HepG2 (cell line): ENCODE measurements at regions not wholly inside any gene's neighbourhood (a gene's known extent, or its start where the extent isn't known, plus 50 kb on each side); places are given as distances from the start of the nearest gene placed in this dataset.

Experiments used
- ETV6 ChIP-seq: sonication (generic); formaldehyde crosslinking; conservative IDR thresholded peaks from 2 replicates; pipeline ENCODE4 v1.4.0; 2020; ENCODE audit warnings: missing genetic modification reagents
- MEF2D ChIP-seq: sonication (generic); formaldehyde crosslinking; IDR thresholded peaks from 2 replicates; pipeline ENCODE4 v1.5.1; 2020; ENCODE audit warnings: mild to moderate bottlenecking, missing genetic modification reagents
- PRMT3 ChIP-seq: sonication (generic); formaldehyde crosslinking; IDR thresholded peaks from 2 replicates; pipeline ENCODE4 v1.8.1; 2022; ENCODE audit warnings: low read depth, mild to moderate bottlenecking, moderate library complexity, missing genetic modification reagents, borderline replicate concordance
- SATB2 ChIP-seq: sonication (generic); formaldehyde crosslinking; IDR thresholded peaks from 2 replicates; pipeline ENCODE4 v1.5.0; 2020; ENCODE audit warnings: missing genetic modification reagents
- TARDBP ChIP-seq: sonication (generic); formaldehyde crosslinking; IDR thresholded peaks from 2 replicates; pipeline ENCODE4 v1.8.0; 2022; ENCODE audit warnings: mild to moderate bottlenecking, missing genetic modification reagents
- THAP7 ChIP-seq: sonication (generic); formaldehyde crosslinking; IDR thresholded peaks from 2 replicates; pipeline ENCODE4 v1.8.1; 2023; ENCODE audit warnings: mild to moderate bottlenecking, missing genetic modification reagents
- ZBTB44 ChIP-seq: sonication (generic); formaldehyde crosslinking; IDR thresholded peaks from 2 replicates; pipeline ENCODE4 v1.4.0; 2020; ENCODE audit warnings: missing genetic modification reagents
- ZNF24 ChIP-seq: fragments of 450-650 bp; IDR thresholded peaks from 2 replicates; pipeline ENCODE4 v1.6.1; 2017; ENCODE audit warnings: antibody characterized with exemption, mild to moderate bottlenecking
- TF ChIP-seq, protein P1 (sequence below): IDR thresholded peaks from 2 replicates; pipeline ENCODE4 v1.6.1; 2018; ENCODE audit warnings: missing genetic modification reagents
- TF ChIP-seq, protein P2 (sequence below): sonication (generic); formaldehyde crosslinking; IDR thresholded peaks from 2 replicates; pipeline ENCODE4 v1.9.0; 2021; ENCODE audit warnings: missing genetic modification reagents, borderline replicate concordance

DNA sequence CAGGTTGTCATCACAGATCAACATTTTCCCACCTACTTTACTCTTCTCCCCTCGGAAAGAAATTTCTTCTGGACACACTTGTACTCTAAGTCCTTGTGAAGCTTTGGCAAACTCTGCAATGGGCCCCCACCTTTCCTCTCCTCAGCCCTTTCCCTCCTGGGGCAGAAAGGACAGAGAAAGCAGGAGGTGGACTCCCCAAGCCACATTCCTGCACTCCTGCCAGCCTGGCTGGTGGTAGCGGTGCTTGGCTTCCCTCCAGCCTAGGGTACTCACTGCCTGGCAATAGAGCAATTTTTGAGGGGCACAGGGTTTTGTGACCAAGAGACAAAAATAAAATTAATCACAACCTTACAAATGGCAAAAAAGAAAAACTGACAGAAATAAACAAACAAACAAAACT lies 451.4 kb downstream of the ZSWIM6 start:
- TF ChIP-seq, protein P1, sequence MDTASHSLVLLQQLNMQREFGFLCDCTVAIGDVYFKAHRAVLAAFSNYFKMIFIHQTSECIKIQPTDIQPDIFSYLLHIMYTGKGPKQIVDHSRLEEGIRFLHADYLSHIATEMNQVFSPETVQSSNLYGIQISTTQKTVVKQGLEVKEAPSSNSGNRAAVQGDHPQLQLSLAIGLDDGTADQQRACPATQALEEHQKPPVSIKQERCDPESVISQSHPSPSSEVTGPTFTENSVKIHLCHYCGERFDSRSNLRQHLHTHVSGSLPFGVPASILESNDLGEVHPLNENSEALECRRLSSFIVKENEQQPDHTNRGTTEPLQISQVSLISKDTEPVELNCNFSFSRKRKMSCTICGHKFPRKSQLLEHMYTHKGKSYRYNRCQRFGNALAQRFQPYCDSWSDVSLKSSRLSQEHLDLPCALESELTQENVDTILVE (CRISPR knock-in tag): no peak
- no peak for TF ChIP-seq ETV6
- TF ChIP-seq ZNF24: no peak
- TF ChIP-seq MEF2D (CRISPR knock-in tag): no peak
- TF ChIP-seq SATB2 (CRISPR knock-in tag): no peak
- no peak for TF ChIP-seq TARDBP (CRISPR knock-in tag)
- TF ChIP-seq, protein P2, sequence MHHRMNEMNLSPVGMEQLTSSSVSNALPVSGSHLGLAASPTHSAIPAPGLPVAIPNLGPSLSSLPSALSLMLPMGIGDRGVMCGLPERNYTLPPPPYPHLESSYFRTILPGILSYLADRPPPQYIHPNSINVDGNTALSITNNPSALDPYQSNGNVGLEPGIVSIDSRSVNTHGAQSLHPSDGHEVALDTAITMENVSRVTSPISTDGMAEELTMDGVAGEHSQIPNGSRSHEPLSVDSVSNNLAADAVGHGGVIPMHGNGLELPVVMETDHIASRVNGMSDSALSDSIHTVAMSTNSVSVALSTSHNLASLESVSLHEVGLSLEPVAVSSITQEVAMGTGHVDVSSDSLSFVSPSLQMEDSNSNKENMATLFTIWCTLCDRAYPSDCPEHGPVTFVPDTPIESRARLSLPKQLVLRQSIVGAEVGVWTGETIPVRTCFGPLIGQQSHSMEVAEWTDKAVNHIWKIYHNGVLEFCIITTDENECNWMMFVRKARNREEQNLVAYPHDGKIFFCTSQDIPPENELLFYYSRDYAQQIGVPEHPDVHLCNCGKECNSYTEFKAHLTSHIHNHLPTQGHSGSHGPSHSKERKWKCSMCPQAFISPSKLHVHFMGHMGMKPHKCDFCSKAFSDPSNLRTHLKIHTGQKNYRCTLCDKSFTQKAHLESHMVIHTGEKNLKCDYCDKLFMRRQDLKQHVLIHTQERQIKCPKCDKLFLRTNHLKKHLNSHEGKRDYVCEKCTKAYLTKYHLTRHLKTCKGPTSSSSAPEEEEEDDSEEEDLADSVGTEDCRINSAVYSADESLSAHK: no peak
- TF ChIP-seq THAP7 (CRISPR knock-in tag): no peak
- TF ChIP-seq ZBTB44 (CRISPR knock-in tag): no peak
- TF ChIP-seq PRMT3 (CRISPR knock-in tag): no peak
